IMR-90 (cell line): ENCODE measurements at regions not wholly inside any gene's neighbourhood (a gene's known extent, or its start where the extent isn't known, plus 50 kb on each side); places are given as distances from the start of the nearest gene placed in this dataset.

Source experiments
- ATAC-seq: fragments of 200-7000 bp; cut with Tn5 transposase; 2 replicates; pipeline ENCODE4 v1.9.1; 2020; ENCODE audit warnings: low read depth, mild to moderate bottlenecking, moderate library complexity
- BruUV-seq: library from RNA; stranded (reverse); fragments of 400-500 nt; replicated peaks from 2 replicates; lab custom pipeline; 2021; lab: Mats Ljungman, UMichigan
- CTCF ChIA-PET: fragments of 300-600 bp; formaldehyde crosslinking; extraction: SDS; loops from one replicate; lab custom pipeline; 2021; ENCODE audit warnings: antibody characterized with exemption; lab: Yijun Ruan, JAX
- POLR2A ChIA-PET: fragments of 300-600 bp; sonication (Branson Sonifier 250); formaldehyde crosslinking; loops from one replicate; lab custom pipeline; 2022; ENCODE audit warnings: antibody characterized with exemption; ENCODE audit not compliant: unreplicated experiment; lab: Charles Lee
- DNase-seq: peaks from one replicate; pipeline ENCODE4 v3.0.0; 2013
- H2AFZ ChIP-seq: replicated peaks from 2 replicates; pipeline ENCODE3; 2013; ENCODE audit warnings: low read length, mild to moderate bottlenecking; ENCODE audit not compliant: poor library complexity
- H2AK5ac ChIP-seq: 2 replicates; pipeline ENCODE4 v1.6.1; 2013; ENCODE audit warnings: low read depth, low read length, inconsistent platforms
- H2AK9ac ChIP-seq: replicated peaks from 2 replicates; pipeline ENCODE3; 2013; ENCODE audit warnings: mild to moderate bottlenecking, low read depth, low read length, moderate library complexity; ENCODE audit not compliant: poor library complexity
- H2BK120ac ChIP-seq: 2 replicates; pipeline ENCODE4 v1.6.1; 2013; ENCODE audit warnings: low read depth, low read length, inconsistent platforms
- H2BK15ac ChIP-seq: 3 replicates; pipeline ENCODE4 v1.6.1; 2013; ENCODE audit warnings: low read depth, low read length, inconsistent platforms
- H2BK20ac ChIP-seq: 2 replicates; pipeline ENCODE4 v1.6.1; 2013; ENCODE audit warnings: low read depth, mild to moderate bottlenecking, inconsistent platforms, low read length, moderate library complexity
- H2BK5ac ChIP-seq: 2 replicates; pipeline ENCODE4 v1.6.1; 2013; ENCODE audit warnings: mild to moderate bottlenecking, low read depth, low read length, inconsistent platforms; ENCODE audit not compliant: poor library complexity, severe bottlenecking
- H3K14ac ChIP-seq: replicated peaks from 2 replicates; pipeline ENCODE4 v1.6.1; 2013; ENCODE audit warnings: low read depth, low read length, inconsistent platforms
- H3K18ac ChIP-seq: 2 replicates; pipeline ENCODE4 v1.6.1; 2013; ENCODE audit warnings: low read depth, low read length, control low read depth
- H3K23ac ChIP-seq: 2 replicates; pipeline ENCODE4 v1.6.1; 2013; ENCODE audit warnings: low read depth, low read length, inconsistent platforms
- H3K27ac ChIP-seq: 2 replicates; pipeline ENCODE4 v1.5.1; 2013; ENCODE audit warnings: mild to moderate bottlenecking, control low read depth, low read length; ENCODE audit not compliant: insufficient read depth
- H3K27me3 ChIP-seq: 2 replicates; pipeline ENCODE4 v1.6.1; 2013; ENCODE audit warnings: low read length; ENCODE audit not compliant: control insufficient read depth, insufficient read depth
- H3K36me3 ChIP-seq: 2 replicates; pipeline ENCODE4 v1.6.1; 2013; ENCODE audit warnings: low read length, mixed read lengths; ENCODE audit not compliant: control insufficient read depth, insufficient read depth
- H3K4ac ChIP-seq: 2 replicates; pipeline ENCODE4 v1.6.1; 2013; ENCODE audit warnings: low read depth, low read length, inconsistent platforms
- H3K4me1 ChIP-seq: 2 replicates; pipeline ENCODE4 v1.6.1; 2013; ENCODE audit warnings: low read length, mixed read lengths; ENCODE audit not compliant: control insufficient read depth, insufficient read depth
- H3K4me2 ChIP-seq: 2 replicates; pipeline ENCODE4 v1.6.1; 2013; ENCODE audit warnings: low read depth, mild to moderate bottlenecking, control low read depth, low read length, moderate library complexity
- H3K4me3 ChIP-seq: 2 replicates; pipeline ENCODE4 v1.5.1; 2013; ENCODE audit warnings: low read depth, mild to moderate bottlenecking, control low read depth, low read length, moderate library complexity; ENCODE audit not compliant: insufficient read depth
- H3K56ac ChIP-seq: 2 replicates; pipeline ENCODE4 v1.6.1; 2013; ENCODE audit warnings: low read length, inconsistent platforms; ENCODE audit not compliant: insufficient read depth; ENCODE audit errors: extremely low read depth
- H3K79me1 ChIP-seq, 2 experiments: 2 replicates each; pipeline ENCODE4 v1.6.1; 2013; ENCODE audit warnings: low read length in 2 of 2, inconsistent platforms in 1 of 2, low read depth in 1 of 2
- H3K9ac ChIP-seq: 2 replicates; pipeline ENCODE4 v1.6.1; 2013; ENCODE audit warnings: low read depth, low read length, control low read depth
- H3K9me1 ChIP-seq: 2 replicates; pipeline ENCODE4 v1.6.1; 2013; ENCODE audit warnings: low read length, inconsistent platforms; ENCODE audit not compliant: insufficient read depth
- H3K9me3 ChIP-seq: 2 replicates; pipeline ENCODE4 v1.6.1; 2013; ENCODE audit warnings: low read length; ENCODE audit not compliant: control insufficient read depth, insufficient read depth
- H4K20me1 ChIP-seq: 2 replicates; pipeline ENCODE4 v1.6.1; 2013; ENCODE audit warnings: low read length, inconsistent platforms; ENCODE audit not compliant: insufficient read depth
- H4K5ac ChIP-seq: 2 replicates; pipeline ENCODE4 v1.6.1; 2013; ENCODE audit warnings: mild to moderate bottlenecking, low read depth, low read length, control low read depth
- H4K8ac ChIP-seq, 2 experiments: 2 replicates each; pipeline ENCODE4 v1.6.1; 2013; ENCODE audit warnings: low read depth in 2 of 2, low read length in 2 of 2, control low read depth in 1 of 2, inconsistent platforms in 1 of 2
- H4K91ac ChIP-seq: 2 replicates; pipeline ENCODE4 v1.6.1; 2013; ENCODE audit warnings: low read depth, low read length, inconsistent platforms; ENCODE audit not compliant: insufficient read depth
- BHLHE40 ChIP-seq: fragments of 150-350 bp; IDR thresholded peaks from 2 replicates; pipeline ENCODE4 v1.6.1; 2016; ENCODE audit warnings: mild to moderate bottlenecking, low read depth, low read length
- CEBPB ChIP-seq: IDR thresholded peaks from 2 replicates; pipeline ENCODE4 v1.6.1; 2012; ENCODE audit warnings: low read depth, low read length, improper control_type of control experiment
- CTCF ChIP-seq: conservative IDR thresholded peaks from 2 replicates; pipeline ENCODE4 v1.5.1; 2012; ENCODE audit warnings: mild to moderate bottlenecking, low read depth, low read length, improper control_type of control experiment
- ELK1 ChIP-seq: fragments of 150-350 bp; IDR thresholded peaks from 2 replicates; pipeline ENCODE4 v1.6.1; 2016; ENCODE audit warnings: low read depth, mild to moderate bottlenecking, low read length, moderate library complexity, borderline replicate concordance
- FOS ChIP-seq: fragments of 150-350 bp; IDR thresholded peaks from 2 replicates; pipeline ENCODE4 v1.6.1; 2016; ENCODE audit warnings: low read depth, low read length
- MAFK ChIP-seq: IDR thresholded peaks from 2 replicates; pipeline ENCODE4 v1.6.1; 2012; ENCODE audit warnings: low read depth, low read length, improper control_type of control experiment
- MAZ ChIP-seq: IDR thresholded peaks from 2 replicates; pipeline ENCODE4 v1.6.1; 2012; ENCODE audit warnings: low read depth, mild to moderate bottlenecking, low read length, improper control_type of control experiment, moderate library complexity, borderline replicate concordance
- MXI1 ChIP-seq: IDR thresholded peaks from 2 replicates; pipeline ENCODE4 v1.6.1; 2012; ENCODE audit warnings: low read depth, mild to moderate bottlenecking, low read length, moderate library complexity, borderline replicate concordance
- NFE2L2 ChIP-seq: fragments of 150-350 bp; IDR thresholded peaks from 2 replicates; pipeline ENCODE4 v1.6.1; 2016; ENCODE audit warnings: low read depth, mild to moderate bottlenecking, low read length
- POLR2A ChIP-seq: IDR thresholded peaks from 2 replicates; pipeline ENCODE4 v1.6.1; 2012; ENCODE audit warnings: mild to moderate bottlenecking, low read depth, low read length
- RAD21 ChIP-seq: IDR thresholded peaks from 2 replicates; pipeline ENCODE4 v1.6.1; 2012; ENCODE audit warnings: low read length, improper control_type of control experiment
- RCOR1 ChIP-seq: IDR thresholded peaks from 2 replicates; pipeline ENCODE4 v1.6.1; 2012; ENCODE audit warnings: mild to moderate bottlenecking, low read length, improper control_type of control experiment; ENCODE audit not compliant: insufficient replicate concordance
- RFX5 ChIP-seq: IDR thresholded peaks from 2 replicates; pipeline ENCODE4 v1.8.0; 2012; ENCODE audit warnings: low read depth, mild to moderate bottlenecking, low read length, moderate library complexity
- SMC3 ChIP-seq: fragments of 150-350 bp; IDR thresholded peaks from 2 replicates; pipeline ENCODE4 v1.6.1; 2016; ENCODE audit warnings: low read depth, mild to moderate bottlenecking, antibody characterized with exemption, low read length, moderate library complexity
- USF2 ChIP-seq: fragments of 150-350 bp; IDR thresholded peaks from 2 replicates; pipeline ENCODE4 v1.6.1; 2017; ENCODE audit warnings: mild to moderate bottlenecking, antibody characterized with exemption, low read length, low read depth
- WGBS, 2 experiments: methylation state at CpG; one replicate each; pipeline versions ENCODE4 v1.1.5 to v1.1.7; 2013; ENCODE audit warnings: missing lambda C conversion rate in 2 of 2; ENCODE audit not compliant: insufficient read length in 1 of 2; ENCODE audit errors: extremely low coverage in 2 of 2; 5-methylcytosine and 5-hydroxymethylcytosine counted together
- dilution Hi-C: fragments of 300-500 bp; cut with HindIII; formaldehyde crosslinking; loops from one replicate; pipeline ENCODE4 v1.14.3; 2018; ENCODE audit warnings: low sequenced_read_pairs; ENCODE audit not compliant: unreplicated experiment
- in situ Hi-C: fragments of 300-500 bp; cut with MboI; formaldehyde crosslinking; loops from 3 replicates; pipeline ENCODE4 v1.14.3; 2019; ENCODE audit warnings: low sequenced_read_pairs, inconsistent platforms, mixed read lengths
- intact Hi-C: fragments of 100-400 bp; cut with micrococcal nuclease; formaldehyde crosslinking; loops from 2 replicates; pipeline ENCODE4 v1.10.0; 2022

- CTCF ChIA-PET: interaction anchor here (0.7 kb wide), 1 partner anchor 174 kb away, joined by 3 read pairs; no protein-coding TSS in a partner anchor
- ATAC-seq: no peak
- in situ Hi-C loops: no loop called here
These were observed 699.1 kb downstream of the MCTP2 start for GRCh38 chr15:94930441-94930840.

More at GRCh38 chr15:94930441-94930840, 699.1 kb downstream of the MCTP2 start:
- Histone ChIP-seq H2BK15ac (no peak overlapping the region), H3K14ac (no peak overlapping the region), H2AK5ac (no peak overlapping the region), H3K4me1 (no peaks in the 10 kb centered on the region), H4K91ac (no peak overlapping the region), H4K20me1 (no peaks in the 10 kb centered on the region), H4K8ac (no peak overlapping the region), H3K79me1 (no peaks in the 10 kb centered on the region), H3K36me3 (no peaks in the 10 kb centered on the region), H2BK5ac (no peak overlapping the region), H3K27ac (no peak overlapping the region), H2BK20ac (no peak overlapping the region), H3K18ac (no peak overlapping the region), H3K9me3 (peaks cover 5% of the 10 kb centered on the region), H3K4ac (no peak overlapping the region), H3K27me3 (no peaks in the 10 kb centered on the region), H2AFZ (no peak overlapping the region), H2AK9ac (no peak overlapping the region), H2BK120ac (no peak overlapping the region), H3K4me2 (no peak overlapping the region), H3K9me1 (no peaks in the 10 kb centered on the region), H3K23ac (no peak overlapping the region), H3K9ac (no peak overlapping the region), H3K56ac (no peak overlapping the region), H3K4me3 (no peak overlapping the region), H4K5ac (no peak overlapping the region)
- no TSS peak for BruUV-seq
- no peak for TF ChIP-seq MAFK
- no peak for TF ChIP-seq BHLHE40
- no peak for TF ChIP-seq USF2
- no peak for TF ChIP-seq POLR2A
- TF ChIP-seq CEBPB: no peak
- no peak for TF ChIP-seq MAZ
- no peak for TF ChIP-seq MXI1
- no peak for TF ChIP-seq RAD21
- no peak for TF ChIP-seq RCOR1
- no peak for TF ChIP-seq NFE2L2
- TF ChIP-seq RFX5: no peak
- no peak for TF ChIP-seq SMC3
- TF ChIP-seq ELK1: no peak
- no peak for TF ChIP-seq FOS
- TF ChIP-seq CTCF: no peak
- intact Hi-C loops: no loop called here
- dilution Hi-C loops: no loop called here
- POLR2A ChIA-PET: no interaction called here
- DNase-seq: no peak
- WGBS, 2 experiments: no CpG with 5 or more reads among the region's 4 CpGs
